Activated CD4-positive, alpha-beta T cell treated with anti-CD3 and anti-CD28 coated beads for 36 hours (primary cell): ENCODE measurements at regions not wholly inside any gene's neighbourhood (a gene's known extent, or its start where the extent isn't known, plus 50 kb on each side); places are given as distances from the start of the nearest gene placed in this dataset.

Experiments
- ATAC-seq: fragments of 200-7000 bp; cut with Tn5 transposase; one replicate; pipeline ENCODE4 v1.10.0; 2021; ENCODE audit warnings: mild to moderate bottlenecking, moderate library complexity
- CTCF ChIA-PET: fragments of 350-600 bp; sonication (Branson Sonifier 250); formaldehyde crosslinking; loops from one replicate; lab custom pipeline; 2021; ENCODE audit warnings: antibody characterized with exemption; lab: Charles Lee
- POLR2A ChIA-PET: fragments of 350-600 bp; sonication (Branson Sonifier 250); formaldehyde crosslinking; loops from one replicate; lab custom pipeline; 2021; ENCODE audit warnings: antibody characterized with exemption, inconsistent platforms; lab: Charles Lee
- DNase-seq: peaks from one replicate; pipeline ENCODE4 v3.0.0-alpha.2; 2020
- H3K27ac Mint-ChIP-seq: one replicate; pipeline ENCODE4 v1.8.0; 2021; ENCODE audit warnings: mixed read lengths
- H3K27me3 Mint-ChIP-seq: one replicate; pipeline ENCODE4 v1.8.0; 2021; ENCODE audit warnings: mixed read lengths
- H3K36me3 Mint-ChIP-seq: one replicate; pipeline ENCODE4 v1.8.0; 2021; ENCODE audit warnings: low read depth, mixed read lengths
- H3K4me1 Mint-ChIP-seq: one replicate; pipeline ENCODE4 v1.8.0; 2021; ENCODE audit warnings: mixed read lengths
- H3K4me3 Mint-ChIP-seq: one replicate; pipeline ENCODE4 v1.8.0; 2021; ENCODE audit warnings: mild to moderate bottlenecking, moderate library complexity, mixed read lengths
- H3K9me3 Mint-ChIP-seq: one replicate; pipeline ENCODE4 v1.8.0; 2021; ENCODE audit warnings: low read depth, mixed read lengths
- intact Hi-C, 2 experiments: fragments of 100-400 bp; cut with DNase I in 1 of 2; cut with micrococcal nuclease in 1 of 2; formaldehyde crosslinking; loops; one replicate each; pipeline versions ENCODE4 v1.14.2 to v1.15.1; 2022 to 2024; cut with DNase I, micrococcal nuclease

GRCh38 chr1:36576118-36576517 is 93.4 kb upstream of the CSF3R start:
- POLR2A ChIA-PET, result no interaction called here
- Mint-ChIP-seq H3K27ac (no peak overlapping the region), H3K4me1 (no peaks in the 10 kb centered on the region), H3K36me3 (no peaks in the 10 kb centered on the region), H3K4me3 (no peak overlapping the region), H3K27me3 (peaks cover 17% of the 10 kb centered on the region), H3K9me3 (no peaks in the 10 kb centered on the region)
- DNase-seq (peak; percentile 73), ATAC-seq (peak; percentile 72)
- CTCF ChIA-PET, result interaction anchor here (0.5 to 3.6 kb wide), 18 partner anchors 9 to 1712 kb away, joined by 3 to 17 read pairs (median 3); no protein-coding TSS in a partner anchor
- intact Hi-C loops, result loop anchor here (10.0 kb wide), 2 partner anchors 749 to 859 kb away; no protein-coding TSS in a partner anchor

- CTCF ChIA-PET, result interaction anchor here (3.6 kb wide), 1 partner anchor 57 kb away, joined by 17 read pairs; no protein-coding TSS in a partner anchor
- Mint-ChIP-seq H3K36me3 (no peaks in the 10 kb centered on the region), H3K27ac (no peak overlapping the region), H3K9me3 (no peaks in the 10 kb centered on the region), H3K4me1 (no peaks in the 10 kb centered on the region), H3K27me3 (peaks cover 17% of the 10 kb centered on the region), H3K4me3 (no peak overlapping the region)
- DNase-seq (no peak), ATAC-seq (no peak)
- POLR2A ChIA-PET, result no interaction called here
- intact Hi-C loops, result loop anchor here (10.0 kb wide), 2 partner anchors 751 to 861 kb away; no protein-coding TSS in a partner anchor
These were observed 90.7 kb upstream of the CSF3R start for GRCh38 chr1:36573445-36573844.

GRCh38 chr1:36572906-36573305 is 90.2 kb upstream of the CSF3R start:
- ATAC-seq (no peak), DNase-seq (no peak)
- CTCF ChIA-PET, result interaction anchor here (0.8 to 3.6 kb wide), 2 partner anchors 56 to 698 kb away, joined by 4 to 17 read pairs; no protein-coding TSS in a partner anchor
- Mint-ChIP-seq H3K36me3 (no peaks in the 10 kb centered on the region), H3K4me3 (no peak overlapping the region), H3K27ac (no peak overlapping the region), H3K9me3 (no peaks in the 10 kb centered on the region), H3K27me3 (peaks cover 17% of the 10 kb centered on the region), H3K4me1 (no peaks in the 10 kb centered on the region)
- POLR2A ChIA-PET, result no interaction called here
- intact Hi-C loops, result loop anchor here (10.0 kb wide), 2 partner anchors 752 to 862 kb away; no protein-coding TSS in a partner anchor

- intact Hi-C loops, result loop anchor here (10.0 kb wide), 2 partner anchors 753 to 863 kb away; no protein-coding TSS in a partner anchor
- ChIA-PET CTCF (interaction anchor here (0.8 kb wide), 1 partner anchor 697 kb away, joined by 4 read pairs; no protein-coding TSS in a partner anchor), POLR2A (no interaction called here)
- Mint-ChIP-seq H3K4me1 (no peaks in the 10 kb centered on the region), H3K9me3 (no peaks in the 10 kb centered on the region), H3K36me3 (no peaks in the 10 kb centered on the region), H3K27ac (no peak overlapping the region), H3K27me3 (peaks cover 17% of the 10 kb centered on the region), H3K4me3 (no peak overlapping the region)
- DNase-seq, result no peak
- ATAC-seq, result no peak
These were observed 89.5 kb upstream of the CSF3R start for GRCh38 chr1:36572142-36572715.

GRCh38 chr1:36571106-36571505 is 88.4 kb upstream of the CSF3R start:
- ATAC-seq (no peak), DNase-seq (no peak)
- CTCF ChIA-PET, result interaction anchor here (0.9 kb wide), 1 partner anchor 14 kb away, joined by 4 read pairs; no protein-coding TSS in a partner anchor
- Mint-ChIP-seq H3K27me3 (peaks cover 17% of the 10 kb centered on the region), H3K4me3 (no peak overlapping the region), H3K27ac (no peak overlapping the region), H3K36me3 (no peaks in the 10 kb centered on the region), H3K4me1 (no peaks in the 10 kb centered on the region), H3K9me3 (no peaks in the 10 kb centered on the region)
- intact Hi-C loops, result loop anchor here (10.0 kb wide), 2 partner anchors 754 to 864 kb away; no protein-coding TSS in a partner anchor
- POLR2A ChIA-PET, result no interaction called here

- ChIA-PET CTCF (interaction anchor here (0.9 kb wide), 1 partner anchor 13 kb away, joined by 4 read pairs; no protein-coding TSS in a partner anchor), POLR2A (no interaction called here)
- intact Hi-C loops, result loop anchor here (10.0 kb wide), 2 partner anchors 754 to 864 kb away; no protein-coding TSS in a partner anchor
- DNase-seq (no peak), ATAC-seq (no peak)
- Mint-ChIP-seq H3K27ac (no peak overlapping the region), H3K9me3 (no peaks in the 10 kb centered on the region), H3K36me3 (no peaks in the 10 kb centered on the region), H3K4me3 (no peak overlapping the region), H3K4me1 (no peaks in the 10 kb centered on the region), H3K27me3 (peaks cover 14% of the 10 kb centered on the region)
These were observed 87.9 kb upstream of the CSF3R start for GRCh38 chr1:36570478-36571060.

GRCh38 chr1:36570006-36570405 is 87.3 kb upstream of the CSF3R start:
- no peak for ATAC-seq
- H3K27ac Mint-ChIP-seq, result no peak overlapping the region
- no peak for DNase-seq
- H3K36me3 Mint-ChIP-seq, result no peaks in the 10 kb centered on the region
- CTCF ChIA-PET, result no interaction called here
- no peak overlapping the region for H3K4me3 Mint-ChIP-seq
- peaks cover 14% of the 10 kb centered on the region for H3K27me3 Mint-ChIP-seq
- H3K4me1 Mint-ChIP-seq, result no peaks in the 10 kb centered on the region
- POLR2A ChIA-PET, result interaction anchor here (0.6 kb wide), 1 partner anchor 43 kb away, joined by 3 read pairs; no protein-coding TSS in a partner anchor
- intact Hi-C loops, result loop anchor here (10.0 kb wide), 2 partner anchors 755 to 865 kb away; no protein-coding TSS in a partner anchor
- H3K9me3 Mint-ChIP-seq, result no peaks in the 10 kb centered on the region

- ATAC-seq (no peak), DNase-seq (no peak)
- no peak overlapping the region for H3K27ac Mint-ChIP-seq
- H3K4me1 Mint-ChIP-seq, result no peaks in the 10 kb centered on the region
- ChIA-PET POLR2A (no interaction called here), CTCF (no interaction called here)
- H3K9me3 Mint-ChIP-seq, result no peaks in the 10 kb centered on the region
- intact Hi-C loops, result no loop called here
- no peaks in the 10 kb centered on the region for H3K36me3 Mint-ChIP-seq
- H3K27me3 Mint-ChIP-seq, result peaks cover 5% of the 10 kb centered on the region
- no peak overlapping the region for H3K4me3 Mint-ChIP-seq
These were observed 85.1 kb upstream of the CSF3R start for GRCh38 chr1:36567601-36568341.

GRCh38 chr1:36565576-36566501 is 83.1 kb upstream of the CSF3R start:
- no peak overlapping the region for H3K27ac Mint-ChIP-seq
- CTCF ChIA-PET, result interaction anchor here (1.8 kb wide), 1 partner anchor 10 kb away, joined by 4 read pairs; no protein-coding TSS in a partner anchor

GRCh38 chr1:36562181-36562685 is 79.5 kb upstream of the CSF3R start:
- H3K27ac Mint-ChIP-seq, result no peak overlapping the region
- ChIA-PET CTCF (no interaction called here), POLR2A (no interaction called here)
- H3K27me3 Mint-ChIP-seq, result no peaks in the 10 kb centered on the region
- ATAC-seq, result no peak
- no peak overlapping the region for H3K4me3 Mint-ChIP-seq
- intact Hi-C loops, result no loop called here
- DNase-seq, result no peak
- no peaks in the 10 kb centered on the region for H3K36me3 Mint-ChIP-seq
- no peaks in the 10 kb centered on the region for H3K9me3 Mint-ChIP-seq
- no peaks in the 10 kb centered on the region for H3K4me1 Mint-ChIP-seq

More at GRCh38 chr1:36565576-36566501, 83.1 kb upstream of the CSF3R start:
- Mint-ChIP-seq H3K9me3 (no peaks in the 10 kb centered on the region), H3K4me1 (no peaks in the 10 kb centered on the region), H3K36me3 (no peaks in the 10 kb centered on the region), H3K4me3 (no peak overlapping the region), H3K27me3 (no peaks in the 10 kb centered on the region)
- ATAC-seq (no peak), DNase-seq (no peak)
- POLR2A ChIA-PET, result no interaction called here
- intact Hi-C loops, result no loop called here
